ENCODE measurements at regions not wholly inside any gene's neighbourhood (a gene's known extent, or its start where the extent isn't known, plus 50 kb on each side); places are given as distances from the start of the nearest gene placed in this dataset.

GRCh38 chr2:149924028-149924427 lies 336.5 kb upstream of the MMADHC start:
- DNase-seq (ENCODE audit: low read depth, low spot score) = no peak

GRCh38 chr2:149921911-149922616 lies 334.5 kb upstream of the MMADHC start:
- DNase-seq (ENCODE audit: low read depth, low spot score) = no peak

GRCh38 chr2:149920389-149920788 lies 332.8 kb upstream of the MMADHC start:
- DNase-seq (ENCODE audit: low read depth, low spot score) = no peak

- DNase-seq (ENCODE audit: low read depth, low spot score) = no peak
Observed at GRCh38 chr2:149915151-149915550, 327.6 kb upstream of the MMADHC start.

GRCh38 chr2:149908726-149909683 lies 321.4 kb upstream of the MMADHC start:
- DNase-seq (ENCODE audit: low read depth, low spot score) = no peak

- no peak for DNase-seq (ENCODE audit: low read depth, low spot score)
Observed at GRCh38 chr2:149906886-149907285, 319.3 kb upstream of the MMADHC start.

- no peak for DNase-seq (ENCODE audit: low read depth, low spot score)
Observed at GRCh38 chr2:149904352-149905175, 317.0 kb upstream of the MMADHC start.

- no peak for DNase-seq (ENCODE audit: low read depth, low spot score)
Observed at GRCh38 chr2:149903626-149904025, 316.1 kb upstream of the MMADHC start.

- no peak for DNase-seq (ENCODE audit: low read depth, low spot score)
Observed at GRCh38 chr2:149902081-149902480, 314.5 kb upstream of the MMADHC start.

- DNase-seq (ENCODE audit: low read depth, low spot score) = no peak
Observed at GRCh38 chr2:149901231-149901859, 313.8 kb upstream of the MMADHC start.

- DNase-seq (ENCODE audit: low read depth, low spot score) = no peak
Observed at GRCh38 chr2:149899390-149899789, 311.8 kb upstream of the MMADHC start.

- no peak for DNase-seq (ENCODE audit: low read depth, low spot score)
Observed at GRCh38 chr2:149894760-149895159, 307.2 kb upstream of the MMADHC start.

GRCh38 chr2:149894226-149894625 lies 306.7 kb upstream of the MMADHC start:
- no peak for DNase-seq (ENCODE audit: low read depth, low spot score)

GRCh38 chr2:149892563-149892962 lies 305.0 kb upstream of the MMADHC start:
- DNase-seq (ENCODE audit: low read depth, low spot score) = no peak

- DNase-seq (ENCODE audit: low read depth, low spot score) = peak; percentile 57
Observed at GRCh38 chr2:149885946-149886345, 298.4 kb upstream of the MMADHC start.

GRCh38 chr2:149885468-149885867 lies 297.9 kb upstream of the MMADHC start:
- no peak for DNase-seq (ENCODE audit: low read depth, low spot score)

- DNase-seq (ENCODE audit: low read depth, low spot score) = no peak
Observed at GRCh38 chr2:149884871-149885270, 297.3 kb upstream of the MMADHC start.

GRCh38 chr2:149877913-149878312 lies 290.3 kb upstream of the MMADHC start:
- DNase-seq (ENCODE audit: low read depth, low spot score) = no peak

- no peak for DNase-seq (ENCODE audit: low read depth, low spot score)
Observed at GRCh38 chr2:149877074-149877473, 289.5 kb upstream of the MMADHC start.

- DNase-seq (ENCODE audit: low read depth, low spot score) = no peak
Observed at GRCh38 chr2:149873936-149874335, 286.4 kb upstream of the MMADHC start.

GRCh38 chr2:149872638-149873150 lies 285.1 kb upstream of the MMADHC start:
- DNase-seq (ENCODE audit: low read depth, low spot score) = no peak

Measured in smooth muscle cell of the brain vasculature (primary cell).